RWPE1 (cell line): ENCODE measurements at regions not wholly inside any gene's neighbourhood (a gene's known extent, or its start where the extent isn't known, plus 50 kb on each side); places are given as distances from the start of the nearest gene placed in this dataset.
"Not testable (repeated sequence)": the region's sequence is repeated elsewhere in the genome, so short reads cannot be mapped to it uniquely, and the experiment has no call there.

ENCODE experiments used
- CTCF ChIA-PET: fragments of 350-600 bp; sonication (Branson Sonifier 250); formaldehyde crosslinking; extraction: SDS; loops from one replicate; lab custom pipeline; 2021; lab: Yijun Ruan, JAX
- POLR2A ChIA-PET: fragments of 400-600 bp; formaldehyde crosslinking; extraction: SDS; loops from one replicate; lab custom pipeline; 2020; ENCODE audit warnings: antibody characterized with exemption; ENCODE audit not compliant: low non-redundant PET; lab: Yijun Ruan, JAX
- DNase-seq: peaks from one replicate; pipeline ENCODE4 v3.0.0; 2012; ENCODE audit warnings: low spot score
- H3K27ac ChIP-seq: fragments of 450-650 bp; 2 replicates; pipeline ENCODE4 v1.5.1; 2017
- TF ChIP-seq, protein P1 (sequence below): fragments of 450-650 bp; conservative IDR thresholded peaks from 2 replicates; pipeline ENCODE4 v1.5.1; 2017; ENCODE audit warnings: low read depth, mild to moderate bottlenecking

DNA sequence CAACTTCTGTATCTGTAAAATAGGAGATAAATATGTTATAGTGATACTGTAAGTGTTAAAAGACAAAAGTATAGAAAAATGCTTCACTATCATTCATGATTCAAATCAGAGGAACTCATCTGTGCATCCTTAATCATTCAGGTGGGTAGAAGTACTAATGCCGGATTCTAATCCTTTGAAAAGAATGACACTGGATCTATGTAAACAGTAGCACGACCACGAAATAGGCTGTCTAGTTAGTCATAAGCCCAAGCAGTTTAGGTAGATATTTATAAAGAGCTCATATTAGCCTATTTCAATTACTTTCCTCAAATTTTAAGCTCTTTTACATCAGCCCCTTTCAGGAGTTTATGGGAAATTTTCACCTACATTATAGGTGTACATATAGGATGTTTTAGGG lies 437.9 kb downstream of the SOX2 start:
- CTCF ChIA-PET: interaction anchor here (0.6 kb wide), 1 partner anchor 168 kb away, joined by 3 read pairs; no protein-coding TSS in a partner anchor
- POLR2A ChIA-PET: no interaction called here
- H3K27ac ChIP-seq: no peak overlapping the region
- TF ChIP-seq, protein P1, sequence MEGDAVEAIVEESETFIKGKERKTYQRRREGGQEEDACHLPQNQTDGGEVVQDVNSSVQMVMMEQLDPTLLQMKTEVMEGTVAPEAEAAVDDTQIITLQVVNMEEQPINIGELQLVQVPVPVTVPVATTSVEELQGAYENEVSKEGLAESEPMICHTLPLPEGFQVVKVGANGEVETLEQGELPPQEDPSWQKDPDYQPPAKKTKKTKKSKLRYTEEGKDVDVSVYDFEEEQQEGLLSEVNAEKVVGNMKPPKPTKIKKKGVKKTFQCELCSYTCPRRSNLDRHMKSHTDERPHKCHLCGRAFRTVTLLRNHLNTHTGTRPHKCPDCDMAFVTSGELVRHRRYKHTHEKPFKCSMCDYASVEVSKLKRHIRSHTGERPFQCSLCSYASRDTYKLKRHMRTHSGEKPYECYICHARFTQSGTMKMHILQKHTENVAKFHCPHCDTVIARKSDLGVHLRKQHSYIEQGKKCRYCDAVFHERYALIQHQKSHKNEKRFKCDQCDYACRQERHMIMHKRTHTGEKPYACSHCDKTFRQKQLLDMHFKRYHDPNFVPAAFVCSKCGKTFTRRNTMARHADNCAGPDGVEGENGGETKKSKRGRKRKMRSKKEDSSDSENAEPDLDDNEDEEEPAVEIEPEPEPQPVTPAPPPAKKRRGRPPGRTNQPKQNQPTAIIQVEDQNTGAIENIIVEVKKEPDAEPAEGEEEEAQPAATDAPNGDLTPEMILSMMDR: no peak
- no peak for DNase-seq

DNA sequence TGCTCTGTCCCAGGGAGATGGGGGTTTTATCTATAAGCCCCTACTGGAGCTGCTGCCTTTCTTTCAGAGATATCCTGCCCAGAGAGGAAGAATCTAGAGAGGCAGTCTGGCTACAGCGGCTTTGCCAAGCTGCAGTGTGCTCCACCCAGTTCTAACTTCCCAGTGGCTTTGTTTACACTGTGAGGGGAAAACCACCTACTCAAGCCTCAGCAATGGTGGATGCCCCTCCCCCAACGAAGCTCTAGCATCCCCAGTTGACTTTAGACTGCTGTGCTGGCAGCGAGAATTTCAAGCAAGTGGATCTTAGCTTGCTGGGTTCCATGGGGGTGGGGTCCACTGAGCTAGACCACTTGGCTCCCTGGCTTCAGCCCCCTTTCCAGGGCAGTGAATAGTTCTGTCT lies 444.6 kb downstream of the SOX2 start:
- POLR2A ChIA-PET, DNase-seq, CTCF ChIA-PET, H3K27ac ChIP-seq: not testable (repeated sequence)

DNA sequence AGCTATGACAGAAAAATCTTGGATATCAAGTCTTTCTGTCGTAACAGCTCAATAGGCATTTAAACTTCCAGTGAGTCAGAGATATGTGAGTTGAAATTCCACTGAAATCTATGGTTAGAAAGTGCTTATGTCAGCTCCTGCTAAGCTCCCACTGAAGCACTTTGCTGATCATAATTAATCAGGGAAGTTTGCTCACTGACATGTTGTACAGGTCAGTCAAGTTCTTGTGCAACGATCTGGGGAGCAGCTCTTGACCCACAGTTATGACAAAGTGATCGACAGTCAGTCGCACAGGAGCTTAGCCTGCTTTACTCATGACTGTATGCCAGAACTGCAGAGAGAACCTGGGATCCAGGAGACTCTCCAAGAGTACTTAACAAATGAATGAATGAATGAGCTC lies 453.5 kb downstream of the SOX2 start:
- POLR2A ChIA-PET: no interaction called here
- CTCF ChIA-PET: interaction anchor here (0.7 kb wide), 1 partner anchor 541 kb away, joined by 3 read pairs; no protein-coding TSS in a partner anchor
- H3K27ac ChIP-seq: no peak overlapping the region
- DNase-seq: peak; percentile 83
- TF ChIP-seq, protein P1: no peak

DNA sequence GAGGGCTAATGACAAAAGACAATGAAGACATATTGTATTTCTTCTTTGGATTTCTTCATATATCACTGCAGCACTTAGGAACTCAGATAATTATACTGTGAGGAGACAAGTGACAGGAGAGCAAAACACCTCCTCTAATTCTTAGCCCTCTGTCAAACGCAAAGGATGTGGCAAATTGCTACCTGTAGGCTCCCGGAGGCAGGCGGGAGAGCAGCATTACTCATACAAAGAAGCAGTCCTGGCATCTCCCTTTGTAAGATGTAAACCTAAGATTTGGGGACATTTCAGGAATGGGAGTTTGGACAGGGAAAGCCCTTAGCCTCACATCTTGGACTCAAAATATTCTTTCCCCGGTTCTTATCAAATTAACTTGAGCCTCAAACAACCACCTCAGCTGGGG lies 460.8 kb downstream of the SOX2 start:
- TF ChIP-seq, protein P1: no peak
- H3K27ac ChIP-seq: no peak overlapping the region
- ChIA-PET POLR2A (no interaction called here), CTCF (interaction anchor here (0.6 kb wide), 2 partner anchors 43 to 218 kb away, joined by 3 read pairs; no protein-coding TSS in a partner anchor)
- no peak for DNase-seq

DNA sequence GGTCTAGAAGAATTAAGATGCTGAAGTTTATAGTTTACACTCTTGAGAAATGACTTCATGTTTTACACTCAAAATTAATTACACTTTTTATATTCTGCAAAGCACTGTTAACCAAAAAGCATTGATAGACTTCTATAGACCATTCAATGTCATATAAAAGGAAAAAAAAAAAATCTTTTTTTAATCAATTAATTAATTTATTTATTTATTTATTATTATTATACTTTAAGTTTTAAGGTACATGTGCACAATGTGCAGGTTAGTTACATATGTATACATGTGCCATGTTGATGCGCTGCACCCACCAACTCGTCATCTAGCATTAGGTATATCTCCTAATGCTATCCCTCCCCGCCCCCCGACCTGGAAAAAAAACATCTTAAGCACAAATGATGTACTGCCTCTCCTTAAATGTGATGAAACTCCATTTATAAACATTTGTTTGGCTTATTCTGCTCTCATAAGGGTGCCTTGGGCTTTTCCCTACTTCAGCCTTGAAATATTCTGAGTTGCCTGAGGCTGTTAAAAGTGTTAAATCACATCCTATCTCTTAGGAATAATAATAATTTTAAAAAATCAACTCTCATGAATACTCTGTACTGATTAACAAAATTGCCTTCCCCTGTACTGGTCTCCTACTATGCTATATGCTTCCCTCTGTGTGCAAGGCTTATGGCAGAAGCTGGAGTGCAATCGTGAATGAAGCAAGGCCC lies 466.9 kb downstream of the SOX2 start:
- TF ChIP-seq, protein P1: no peak
- H3K27ac ChIP-seq: no peak overlapping the region
- ChIA-PET POLR2A (no interaction called here), CTCF (interaction anchor here (0.7 kb wide), 1 partner anchor 253 kb away, joined by 3 read pairs; no protein-coding TSS in a partner anchor)
- DNase-seq: no peak

DNA sequence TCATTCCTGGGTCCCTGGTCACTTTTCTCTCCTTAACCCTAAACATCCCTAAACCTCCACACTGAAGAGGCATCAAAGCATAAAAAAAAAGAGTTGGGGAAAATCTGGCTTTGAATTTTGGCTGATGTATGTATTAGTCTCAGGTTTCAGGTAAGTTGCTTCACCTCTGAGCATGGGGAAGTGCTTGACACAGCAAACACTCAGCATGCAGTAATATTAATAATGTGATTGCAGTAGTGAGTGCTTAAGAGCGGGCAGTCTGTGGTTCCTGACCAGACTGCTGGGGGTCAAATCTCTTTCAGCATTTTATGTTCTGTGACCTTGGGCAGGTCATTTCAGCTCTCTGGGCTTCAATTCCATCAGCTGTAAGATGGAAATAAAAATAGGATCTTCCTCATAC lies 467.9 kb downstream of the SOX2 start:
- TF ChIP-seq, protein P1: no peak
- no peak overlapping the region for H3K27ac ChIP-seq
- no peak for DNase-seq
- CTCF ChIA-PET: no interaction called here
- POLR2A ChIA-PET: no interaction called here

DNA sequence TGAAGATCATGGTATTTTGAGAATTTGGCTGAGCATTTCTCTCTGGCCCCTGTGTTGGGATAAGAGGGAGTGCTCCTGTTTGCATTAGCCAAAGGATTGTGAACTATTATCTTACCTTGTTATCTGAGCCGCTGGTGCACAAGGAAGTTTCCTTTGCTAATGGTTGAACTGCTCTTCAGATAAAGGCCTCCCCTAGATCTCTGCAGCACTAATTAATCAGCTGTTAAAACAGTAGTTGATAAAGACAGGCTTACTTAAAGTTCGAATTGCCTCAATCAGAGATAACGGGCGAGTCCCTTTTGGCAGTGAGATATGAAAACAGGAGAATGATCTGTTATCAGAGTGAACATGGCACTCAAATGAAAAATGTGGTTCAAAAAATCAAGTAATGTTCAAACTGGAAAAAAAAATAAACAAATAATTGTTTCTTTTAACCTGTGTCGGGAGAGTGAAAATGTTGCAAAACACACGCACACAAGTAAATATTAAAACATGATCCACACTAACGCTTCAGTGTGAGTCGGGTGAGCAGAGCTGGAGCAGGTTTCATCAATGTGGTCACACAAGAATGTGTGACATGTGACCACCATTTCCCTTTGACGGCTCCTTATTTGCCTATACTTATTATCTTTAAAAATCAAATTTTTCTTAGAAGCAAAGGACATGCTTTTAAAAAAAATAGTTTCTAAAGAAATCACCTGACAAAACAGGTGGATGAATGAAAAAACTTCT lies 469.1 kb downstream of the SOX2 start:
- POLR2A ChIA-PET: no interaction called here
- TF ChIP-seq, protein P1: no peak
- CTCF ChIA-PET: no interaction called here
- H3K27ac ChIP-seq: no peak overlapping the region
- no peak for DNase-seq
